ENCODE measurements at regions not wholly inside any gene's neighbourhood (a gene's known extent, or its start where the extent isn't known, plus 50 kb on each side); places are given as distances from the start of the nearest gene placed in this dataset.

DNA sequence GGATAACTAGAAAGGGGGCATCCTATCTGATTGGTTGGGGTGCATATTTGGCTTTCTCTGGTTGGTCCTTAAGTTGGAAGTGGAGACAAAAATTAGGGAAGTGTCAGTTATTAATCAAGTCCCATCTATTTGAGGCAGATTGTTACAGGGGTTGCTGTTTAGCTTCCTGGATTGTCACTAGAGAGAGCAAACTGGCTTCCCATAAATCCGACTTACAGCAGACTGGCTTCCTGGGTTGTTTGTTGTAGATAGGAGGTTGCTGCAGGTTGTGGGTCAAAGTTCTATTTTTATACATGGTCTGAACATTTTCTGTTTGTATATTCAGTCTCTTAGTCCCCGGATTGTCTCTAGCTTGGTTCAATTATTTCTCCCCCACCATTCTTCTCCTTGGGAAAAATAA lies 106.1 kb upstream of the HABP2 start:
- TF ChIP-seq, protein P1, sequence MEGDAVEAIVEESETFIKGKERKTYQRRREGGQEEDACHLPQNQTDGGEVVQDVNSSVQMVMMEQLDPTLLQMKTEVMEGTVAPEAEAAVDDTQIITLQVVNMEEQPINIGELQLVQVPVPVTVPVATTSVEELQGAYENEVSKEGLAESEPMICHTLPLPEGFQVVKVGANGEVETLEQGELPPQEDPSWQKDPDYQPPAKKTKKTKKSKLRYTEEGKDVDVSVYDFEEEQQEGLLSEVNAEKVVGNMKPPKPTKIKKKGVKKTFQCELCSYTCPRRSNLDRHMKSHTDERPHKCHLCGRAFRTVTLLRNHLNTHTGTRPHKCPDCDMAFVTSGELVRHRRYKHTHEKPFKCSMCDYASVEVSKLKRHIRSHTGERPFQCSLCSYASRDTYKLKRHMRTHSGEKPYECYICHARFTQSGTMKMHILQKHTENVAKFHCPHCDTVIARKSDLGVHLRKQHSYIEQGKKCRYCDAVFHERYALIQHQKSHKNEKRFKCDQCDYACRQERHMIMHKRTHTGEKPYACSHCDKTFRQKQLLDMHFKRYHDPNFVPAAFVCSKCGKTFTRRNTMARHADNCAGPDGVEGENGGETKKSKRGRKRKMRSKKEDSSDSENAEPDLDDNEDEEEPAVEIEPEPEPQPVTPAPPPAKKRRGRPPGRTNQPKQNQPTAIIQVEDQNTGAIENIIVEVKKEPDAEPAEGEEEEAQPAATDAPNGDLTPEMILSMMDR (IDR thresholded peaks at IDR 0.05): no peak
- TF ChIP-seq POLR2A (IDR thresholded peaks at IDR 0.05): no peak
- 78 to 85% methylated on average over 2 of the region's 2 CpGs for WGBS, 2 donors
- DNase-seq (ENCODE audit: low spot score in 2 of 2): no peak
- intact Hi-C loops (cut with DNase I; ENCODE audit: low total_unique reads): no loop called here
- H3K4me3 ChIP-seq (ENCODE audit: low read depth, poor library complexity, severe bottlenecking): no peak overlapping the region

DNA sequence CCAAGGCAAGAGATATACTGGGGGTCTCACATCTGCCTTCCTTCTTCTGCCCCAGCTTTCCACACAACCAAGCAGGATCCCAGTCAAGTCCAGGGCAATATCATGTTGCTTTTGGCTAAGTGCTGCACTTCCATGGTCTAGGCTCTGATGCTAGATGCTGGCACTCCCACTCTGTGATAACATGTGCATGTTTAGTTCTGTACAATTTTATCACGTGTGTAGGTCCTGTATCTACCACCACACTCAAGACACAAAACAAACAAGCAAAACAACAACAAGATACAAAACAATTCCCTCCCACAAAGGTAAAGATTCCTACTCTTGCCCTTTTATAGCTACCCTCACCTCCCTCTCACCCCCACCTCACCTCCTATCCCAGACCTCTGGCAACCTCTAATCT lies 105.6 kb upstream of the HABP2 start:
- 79 to 82% methylated on average over 1 of the region's 1 CpG for WGBS, 2 donors
- peak in 1 of 2 donors; percentile 39 for DNase-seq (ENCODE audit: low spot score in 2 of 2)
- intact Hi-C loops (cut with DNase I; ENCODE audit: low total_unique reads): no loop called here
- TF ChIP-seq, protein P1 (IDR thresholded peaks at IDR 0.05): no peak
- no peak for TF ChIP-seq POLR2A (IDR thresholded peaks at IDR 0.05)
- no peak overlapping the region for H3K4me3 ChIP-seq (ENCODE audit: low read depth, poor library complexity, severe bottlenecking)

DNA sequence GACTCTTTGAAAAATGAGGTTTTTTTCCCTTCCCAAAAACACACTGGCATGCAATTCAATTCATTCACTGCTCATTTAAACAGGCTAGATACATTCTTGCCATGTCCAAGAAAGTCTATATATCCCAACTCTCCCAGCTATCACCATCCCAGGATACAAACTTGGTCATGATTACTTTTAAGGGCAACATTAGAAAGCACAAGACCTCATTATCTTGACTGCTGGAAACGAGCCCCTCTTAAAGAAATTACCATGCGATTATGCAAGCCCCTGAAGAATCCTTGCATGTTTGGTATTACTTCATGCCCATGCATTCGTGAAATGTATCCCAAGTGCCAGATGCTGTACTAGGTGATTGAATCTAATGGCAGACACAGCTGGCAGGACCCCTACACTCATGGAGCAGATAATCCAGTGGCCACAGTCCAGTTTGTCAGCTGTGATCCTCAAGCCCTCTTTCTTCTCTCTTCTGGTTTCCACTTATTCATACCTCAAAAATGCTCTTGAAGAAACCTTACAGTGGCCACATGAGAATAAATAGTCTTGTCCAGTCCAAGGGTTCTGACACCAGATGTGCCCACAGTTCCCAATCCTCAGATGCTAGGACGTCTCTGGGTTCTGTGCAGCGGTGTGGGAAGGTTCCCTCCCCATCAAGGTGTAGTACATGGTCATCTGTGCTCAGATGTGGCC lies 103.7 kb upstream of the HABP2 start:
- TF ChIP-seq, protein P1 (IDR thresholded peaks at IDR 0.05): no peak
- no peak for TF ChIP-seq POLR2A (IDR thresholded peaks at IDR 0.05)
- intact Hi-C loops (cut with DNase I; ENCODE audit: low total_unique reads): no loop called here
- peak in 1 of 2 donors; percentile 59 for DNase-seq (ENCODE audit: low spot score in 2 of 2)
- no peak overlapping the region for H3K4me3 ChIP-seq (ENCODE audit: low read depth, poor library complexity, severe bottlenecking)
- 69 to 76% methylated on average over 5 of the region's 5 CpGs for WGBS, 2 donors

DNA sequence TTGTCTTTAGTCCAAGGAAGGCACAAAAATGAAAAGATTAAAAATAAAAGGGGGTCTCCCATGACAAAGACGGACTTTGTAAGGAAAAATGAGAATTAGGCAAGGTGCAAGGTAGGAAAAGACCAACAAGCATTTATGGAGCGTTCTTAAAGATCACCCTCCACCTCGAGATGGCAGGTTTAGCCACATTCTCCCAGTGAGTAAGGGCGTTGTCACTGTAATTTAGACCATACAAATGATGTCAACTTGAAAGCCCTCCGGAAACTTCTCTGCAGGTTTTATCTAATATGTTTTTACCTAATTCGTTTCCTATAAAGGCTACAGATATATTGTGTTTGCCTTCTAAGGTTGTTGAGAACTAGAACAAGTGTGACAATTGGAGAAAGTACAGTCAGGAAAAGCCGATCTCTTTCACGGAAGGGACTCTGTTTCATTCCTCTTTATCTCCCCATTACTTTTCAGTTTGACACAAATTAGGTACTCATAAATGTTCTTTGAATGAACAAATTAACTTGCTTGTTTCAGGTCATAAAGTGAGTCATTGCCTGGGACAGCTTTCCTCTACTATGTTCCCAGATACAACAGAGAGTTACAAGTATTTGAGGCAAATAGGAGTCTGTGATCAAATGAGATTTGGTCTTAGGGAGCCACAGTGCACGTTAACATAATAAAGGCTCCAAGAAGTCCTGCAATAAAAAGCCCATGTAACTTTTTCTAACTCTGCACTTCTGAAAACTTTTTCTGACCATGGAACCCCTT lies 102.6 kb upstream of the HABP2 start:
- TF ChIP-seq, protein P1 (IDR thresholded peaks at IDR 0.05): no peak
- TF ChIP-seq POLR2A (IDR thresholded peaks at IDR 0.05): no peak
- intact Hi-C loops (cut with DNase I; ENCODE audit: low total_unique reads): no loop called here
- 55 to 57% methylated on average over 9 of the region's 9 CpGs for WGBS, 2 donors

DNA sequence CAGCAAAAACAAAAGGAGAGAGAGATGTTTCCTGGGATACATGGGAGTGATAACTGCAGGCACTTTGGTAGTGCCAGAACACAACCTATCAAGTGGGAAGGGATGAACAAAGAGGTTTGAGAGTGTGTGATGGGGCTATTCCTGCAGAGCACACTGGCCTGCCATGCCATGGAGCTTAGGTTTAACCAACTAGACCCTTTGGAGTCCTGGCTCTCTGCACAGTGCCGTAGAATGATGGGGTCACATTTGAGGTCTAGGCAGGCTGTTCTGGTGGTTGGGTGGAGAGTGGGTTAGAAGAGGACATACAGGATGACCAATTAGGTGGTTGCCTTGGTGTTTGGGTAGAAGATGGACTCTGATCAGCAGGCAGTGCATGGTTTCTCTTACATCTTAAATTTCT lies 101.9 kb upstream of the HABP2 start:
- TF ChIP-seq POLR2A (IDR thresholded peaks at IDR 0.05): no peak
- TF ChIP-seq, protein P1 (IDR thresholded peaks at IDR 0.05): no peak
- WGBS, 2 donors: 84 to 100% methylated on average over 1 of the region's 1 CpG
- no peak overlapping the region for H3K4me3 ChIP-seq (ENCODE audit: low read depth, poor library complexity, severe bottlenecking)
- DNase-seq (ENCODE audit: low spot score in 2 of 2): peak in 1 of 2 donors; percentile 54
- intact Hi-C loops (cut with DNase I; ENCODE audit: low total_unique reads): no loop called here

More for the DNA sequence above, 102.6 kb upstream of the HABP2 start:
- no peak for DNase-seq (ENCODE audit: low spot score in 2 of 2)
- no peak overlapping the region for H3K4me3 ChIP-seq (ENCODE audit: low read depth, poor library complexity, severe bottlenecking)

Measured in lower leg skin (tissue), 4 donors.